ENCODE measurements at regions not wholly inside any gene's neighbourhood (a gene's known extent, or its start where the extent isn't known, plus 50 kb on each side); places are given as distances from the start of the nearest gene placed in this dataset.

DNA sequence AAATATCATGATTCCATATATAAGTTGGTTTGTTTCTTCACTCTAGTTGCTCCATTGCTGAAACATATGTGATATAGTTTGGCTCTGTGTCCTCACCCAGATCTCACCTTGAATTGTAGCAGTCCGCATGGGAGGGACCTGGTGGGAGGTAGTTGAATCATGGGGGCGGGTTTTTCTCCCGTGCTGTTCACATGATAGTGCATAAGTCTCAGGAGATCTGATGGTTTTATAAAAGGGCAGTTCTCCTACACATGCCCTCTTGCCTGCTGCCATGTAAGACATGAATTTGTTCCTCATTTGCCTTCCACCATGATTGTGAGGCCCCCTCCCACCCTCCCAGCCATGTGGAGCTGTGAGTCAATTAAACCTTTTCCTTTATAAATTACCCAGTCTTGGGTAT lies 915.5 kb downstream of the KCNJ2 start:
- TF ChIP-seq, protein P1, sequence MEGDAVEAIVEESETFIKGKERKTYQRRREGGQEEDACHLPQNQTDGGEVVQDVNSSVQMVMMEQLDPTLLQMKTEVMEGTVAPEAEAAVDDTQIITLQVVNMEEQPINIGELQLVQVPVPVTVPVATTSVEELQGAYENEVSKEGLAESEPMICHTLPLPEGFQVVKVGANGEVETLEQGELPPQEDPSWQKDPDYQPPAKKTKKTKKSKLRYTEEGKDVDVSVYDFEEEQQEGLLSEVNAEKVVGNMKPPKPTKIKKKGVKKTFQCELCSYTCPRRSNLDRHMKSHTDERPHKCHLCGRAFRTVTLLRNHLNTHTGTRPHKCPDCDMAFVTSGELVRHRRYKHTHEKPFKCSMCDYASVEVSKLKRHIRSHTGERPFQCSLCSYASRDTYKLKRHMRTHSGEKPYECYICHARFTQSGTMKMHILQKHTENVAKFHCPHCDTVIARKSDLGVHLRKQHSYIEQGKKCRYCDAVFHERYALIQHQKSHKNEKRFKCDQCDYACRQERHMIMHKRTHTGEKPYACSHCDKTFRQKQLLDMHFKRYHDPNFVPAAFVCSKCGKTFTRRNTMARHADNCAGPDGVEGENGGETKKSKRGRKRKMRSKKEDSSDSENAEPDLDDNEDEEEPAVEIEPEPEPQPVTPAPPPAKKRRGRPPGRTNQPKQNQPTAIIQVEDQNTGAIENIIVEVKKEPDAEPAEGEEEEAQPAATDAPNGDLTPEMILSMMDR (IDR thresholded peaks at IDR 0.05) = no peak
- TF ChIP-seq POLR2A (IDR thresholded peaks at IDR 0.05) = no peak
